Calu3 (cell line): ENCODE measurements at regions not wholly inside any gene's neighbourhood (a gene's known extent, or its start where the extent isn't known, plus 50 kb on each side); places are given as distances from the start of the nearest gene placed in this dataset.
A peak's percentile ranks its signal among the peaks of the same experiment; 100 is the strongest.
"Not testable (repeated sequence)": the region's sequence is repeated elsewhere in the genome, so short reads cannot be mapped to it uniquely, and the experiment has no call there.

Experiments
- BruUV-seq: library from RNA; stranded (reverse); fragments of 400-500 nt; replicated peaks from 2 replicates; lab custom pipeline; 2021; lab: Mats Ljungman, UMichigan
- CTCF ChIA-PET: fragments of 300-600 bp; sonication (Branson Sonifier 250); formaldehyde crosslinking; loops from one replicate; lab custom pipeline; 2022; ENCODE audit warnings: antibody characterized with exemption; lab: Charles Lee
- DNase-seq: peaks from one replicate; pipeline ENCODE4 v3.0.0; 2022
- H3K27ac Mint-ChIP-seq: one replicate; pipeline ENCODE4 v1.8.0; 2022; ENCODE audit warnings: mixed read lengths; ENCODE audit not compliant: unreplicated experiment
- H3K27me3 Mint-ChIP-seq: one replicate; pipeline ENCODE4 v1.8.0; 2022; ENCODE audit warnings: mixed read lengths; ENCODE audit not compliant: unreplicated experiment
- H3K36me3 Mint-ChIP-seq: one replicate; pipeline ENCODE4 v1.8.0; 2022; ENCODE audit warnings: mild to moderate bottlenecking, moderate library complexity, mixed read lengths; ENCODE audit not compliant: insufficient read depth, unreplicated experiment
- H3K4me1 Mint-ChIP-seq: one replicate; pipeline ENCODE4 v1.8.0; 2022; ENCODE audit warnings: mild to moderate bottlenecking, low read depth, mixed read lengths; ENCODE audit not compliant: unreplicated experiment
- H3K4me3 Mint-ChIP-seq: one replicate; pipeline ENCODE4 v1.8.0; 2022; ENCODE audit warnings: mild to moderate bottlenecking, low read depth, moderate library complexity, mixed read lengths; ENCODE audit not compliant: unreplicated experiment
- H3K9me3 Mint-ChIP-seq: one replicate; pipeline ENCODE4 v1.8.0; 2022; ENCODE audit warnings: low read depth, mixed read lengths; ENCODE audit not compliant: unreplicated experiment
- CTCF ChIP-seq: fragments of 200-600 bp; IDR thresholded peaks from one replicate; pipeline ENCODE4 v1.8.0; 2022; ENCODE audit warnings: antibody characterized with exemption; ENCODE audit not compliant: unreplicated experiment
- intact Hi-C: fragments of 100-400 bp; cut with micrococcal nuclease; formaldehyde crosslinking; loops from one replicate; pipeline ENCODE4 v1.10.0; 2022; ENCODE audit not compliant: unreplicated experiment

GRCh38 chrX:123788193-123788592 lies 55.3 kb upstream of the THOC2 start:
- Mint-ChIP-seq H3K4me1 (peaks cover 22% of the 10 kb centered on the region), H3K27ac (peak overlapping the region; percentile 8)
- H3K9me3 Mint-ChIP-seq, H3K36me3 Mint-ChIP-seq, intact Hi-C loops, BruUV-seq, DNase-seq, H3K27me3 Mint-ChIP-seq, H3K4me3 Mint-ChIP-seq: not testable (repeated sequence)
- CTCF ChIA-PET = interaction anchor here (0.5 to 0.9 kb wide), 4 partner anchors 10 to 92 kb away, joined by 3 to 8 read pairs (median 4); no protein-coding TSS in a partner anchor

- no TSS peak for BruUV-seq
- Mint-ChIP-seq H3K4me1 (peaks cover 22% of the 10 kb centered on the region), H3K27me3 (no peaks in the 10 kb centered on the region), H3K9me3 (no peaks in the 10 kb centered on the region), H3K27ac (no peak overlapping the region), H3K4me3 (no peak overlapping the region), H3K36me3 (no peaks in the 10 kb centered on the region)
- TF ChIP-seq CTCF = no peak
- no peak for DNase-seq
- CTCF ChIA-PET = interaction anchor here (0.5 to 0.9 kb wide), 2 partner anchors 46 to 91 kb away, joined by 3 read pairs; no protein-coding TSS in a partner anchor
- intact Hi-C loops = no loop called here
Measured at GRCh38 chrX:123788744-123789143, 55.9 kb upstream of the THOC2 start.

GRCh38 chrX:123797543-123798447 lies 62.1 kb upstream of the XIAP start:
- H3K4me3 Mint-ChIP-seq = no peak overlapping the region
- peaks cover 32% of the 10 kb centered on the region for H3K4me1 Mint-ChIP-seq
- no peaks in the 10 kb centered on the region for H3K9me3 Mint-ChIP-seq
- H3K27me3 Mint-ChIP-seq = no peaks in the 10 kb centered on the region
- no TSS peak for BruUV-seq
- CTCF ChIA-PET = interaction anchor here (0.6 kb wide), 1 partner anchor 424 kb away, joined by 3 read pairs; no protein-coding TSS in a partner anchor
- intact Hi-C loops = no loop called here
- H3K27ac Mint-ChIP-seq = peak overlapping the region; percentile 70
- no peaks in the 10 kb centered on the region for H3K36me3 Mint-ChIP-seq
- DNase-seq = no peak
- TF ChIP-seq CTCF = no peak

- H3K27ac Mint-ChIP-seq = peak overlapping the region; percentile 58
- CTCF ChIA-PET, BruUV-seq: not testable (repeated sequence)
Measured at GRCh38 chrX:123798706-123799430, 61.0 kb upstream of the XIAP start.

GRCh38 chrX:123801901-123802300 lies 58.0 kb upstream of the XIAP start:
- CTCF ChIA-PET = no interaction called here
- Mint-ChIP-seq H3K9me3 (no peaks in the 10 kb centered on the region), H3K27ac (no peak overlapping the region), H3K36me3 (peaks cover 9% of the 10 kb centered on the region), H3K4me1 (peaks cover 48% of the 10 kb centered on the region), H3K27me3 (no peaks in the 10 kb centered on the region), H3K4me3 (no peak overlapping the region)
- intact Hi-C loops = no loop called here
- BruUV-seq = no TSS peak
- TF ChIP-seq CTCF = no peak
- no peak for DNase-seq

More at GRCh38 chrX:123798706-123799430, 61.0 kb upstream of the XIAP start:
- intact Hi-C loops, H3K36me3 Mint-ChIP-seq, H3K9me3 Mint-ChIP-seq, H3K4me3 Mint-ChIP-seq, H3K27me3 Mint-ChIP-seq: not testable (repeated sequence)
- peaks cover 42% of the 10 kb centered on the region for H3K4me1 Mint-ChIP-seq
- peak; percentile 52 for DNase-seq
